ENCODE measurements at regions not wholly inside any gene's neighbourhood (a gene's known extent, or its start where the extent isn't known, plus 50 kb on each side); places are given as distances from the start of the nearest gene placed in this dataset.
A peak's percentile ranks its signal among the peaks of the same experiment; 100 is the strongest.
"Not testable (repeated sequence)": the region's sequence is repeated elsewhere in the genome, so short reads cannot be mapped to it uniquely, and the experiment has no call there.

DNA sequence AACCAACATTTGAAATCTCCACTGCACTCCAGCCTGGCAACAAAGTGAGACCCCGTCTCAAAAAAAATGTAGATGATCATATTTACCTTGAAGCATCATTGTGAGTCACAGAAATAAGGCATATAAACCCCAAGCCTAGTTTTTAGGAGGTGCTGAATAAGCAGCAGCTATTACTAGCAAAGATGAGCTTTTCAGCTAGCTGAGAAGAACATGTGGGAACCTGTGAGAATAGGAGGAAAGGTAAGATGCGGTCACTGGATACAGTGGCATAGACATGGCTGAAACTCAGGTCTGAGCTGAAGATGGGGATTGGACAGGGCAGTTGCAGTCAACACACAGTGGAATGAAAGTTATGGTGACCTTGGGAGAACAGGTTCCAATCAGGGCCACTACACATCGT lies 284.3 kb upstream of the IRAK1BP1 start:
- DNase-seq (ENCODE audit: low spot score): no peak

GRCh38 chr6:78589436-78589835 lies 277.9 kb upstream of the IRAK1BP1 start:
- DNase-seq (ENCODE audit: low spot score): no peak

DNA sequence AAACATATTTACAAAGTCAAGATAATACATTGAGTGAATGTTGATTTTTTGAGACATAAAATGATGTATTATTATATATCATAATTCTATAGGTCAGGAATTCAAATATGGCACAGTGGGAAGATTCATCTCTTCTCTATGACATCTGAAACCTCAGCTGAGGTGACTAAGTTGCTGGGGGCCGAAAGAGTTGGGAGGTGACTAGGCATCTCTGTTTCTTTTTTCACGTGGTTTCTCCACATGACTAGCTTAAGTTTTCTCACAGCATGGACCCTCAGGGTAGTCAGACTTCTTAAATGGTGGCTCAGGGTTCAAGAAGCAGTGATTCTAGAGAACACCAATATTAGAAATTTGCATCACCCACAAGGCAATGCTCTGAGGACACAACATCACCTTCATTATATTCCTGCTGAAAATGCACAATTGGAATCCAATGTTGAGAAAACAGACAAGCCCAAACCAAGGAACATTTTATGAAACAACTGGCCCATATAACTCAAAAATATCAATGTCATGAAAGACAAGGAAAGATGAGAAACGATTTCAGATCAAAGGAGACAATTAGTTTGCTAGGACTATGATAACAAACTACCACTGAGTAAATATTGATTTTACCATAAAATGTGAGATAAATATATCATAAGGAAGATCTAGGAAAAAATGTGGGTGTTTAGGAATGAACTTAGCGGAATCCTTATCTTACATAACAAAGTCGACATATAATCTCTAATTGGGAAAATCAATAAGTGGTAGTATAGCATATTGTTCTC lies 273.3 kb upstream of the IRAK1BP1 start:
- DNase-seq (ENCODE audit: low spot score): no peak

- no peak for DNase-seq (ENCODE audit: low spot score)
Observed at GRCh38 chr6:78594668-78595066, 272.7 kb upstream of the IRAK1BP1 start.

- DNase-seq (ENCODE audit: low spot score): no peak
Observed at GRCh38 chr6:78597966-78598365, 269.4 kb upstream of the IRAK1BP1 start.

DNA sequence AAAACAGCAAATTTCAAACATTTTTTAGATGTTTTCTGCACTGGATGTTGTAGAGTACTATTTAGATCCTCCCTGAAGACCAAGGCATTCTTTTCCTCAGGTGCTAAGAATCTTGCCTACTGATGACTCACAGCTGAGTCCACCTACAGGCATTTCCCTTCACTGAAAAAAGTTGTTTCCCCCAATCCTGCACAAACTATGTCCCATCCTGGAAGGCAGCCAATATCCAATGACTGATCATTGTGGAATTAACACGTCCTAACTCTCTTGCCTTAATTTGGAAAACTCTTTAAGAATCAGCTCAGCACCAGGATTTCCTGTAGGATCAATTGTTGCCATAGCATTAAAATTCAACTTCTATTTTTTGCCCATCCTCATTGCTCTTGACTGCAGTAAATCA lies 268.4 kb upstream of the IRAK1BP1 start:
- peak; percentile 30 for DNase-seq (ENCODE audit: low spot score)

DNA sequence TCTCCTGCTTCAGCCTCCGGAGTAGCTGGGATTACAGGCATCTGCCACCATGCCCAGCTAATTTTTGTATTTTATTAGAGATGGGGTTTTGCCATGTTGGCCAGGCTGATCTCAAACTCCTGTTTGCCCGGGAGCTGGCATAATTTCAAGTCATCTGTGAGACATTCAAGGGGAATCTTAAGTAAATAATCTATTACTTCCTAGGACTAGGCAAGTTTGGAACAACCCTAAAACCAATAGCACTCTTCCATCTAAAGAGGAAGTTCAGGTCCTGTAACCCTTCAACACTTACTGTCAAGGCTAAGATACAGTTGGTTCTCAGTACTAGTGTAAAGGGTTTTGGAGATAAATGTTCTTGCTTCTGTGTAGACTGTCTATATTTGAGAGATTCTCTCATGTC lies 267.8 kb upstream of the IRAK1BP1 start:
- no peak for DNase-seq (ENCODE audit: low spot score)

GRCh38 chr6:78605909-78606446 lies 261.4 kb upstream of the IRAK1BP1 start:
- no peak for DNase-seq (ENCODE audit: low spot score)

- no peak for DNase-seq (ENCODE audit: low spot score)
Observed at GRCh38 chr6:78607189-78607588, 260.2 kb upstream of the IRAK1BP1 start.

GRCh38 chr6:78611102-78611620 lies 256.2 kb upstream of the IRAK1BP1 start:
- DNase-seq (ENCODE audit: low spot score): no peak

GRCh38 chr6:78611886-78612480 lies 255.4 kb upstream of the IRAK1BP1 start:
- DNase-seq (ENCODE audit: low spot score): no peak

DNA sequence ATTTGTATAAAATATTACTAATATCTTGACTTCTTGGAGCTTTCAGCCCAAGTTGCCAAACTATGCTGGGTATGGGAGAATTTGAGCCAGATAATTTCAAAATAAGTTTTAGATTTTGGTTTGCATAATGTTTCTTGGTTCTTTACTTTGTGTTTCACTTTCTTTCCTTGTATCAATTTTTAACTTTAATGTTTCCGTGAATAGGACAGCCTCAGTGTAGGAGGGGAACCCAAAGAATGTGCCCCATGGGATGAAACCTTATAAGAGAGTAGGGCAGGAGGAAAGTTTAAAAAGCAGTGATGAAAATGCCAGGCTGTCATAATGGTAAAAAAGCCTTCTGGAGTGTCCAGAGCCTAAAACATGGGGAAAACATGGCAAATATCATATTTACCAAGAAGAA lies 252.4 kb upstream of the IRAK1BP1 start:
- no peak for DNase-seq (ENCODE audit: low spot score)

GRCh38 chr6:78615430-78615904 lies 251.9 kb upstream of the IRAK1BP1 start:
- no peak for DNase-seq (ENCODE audit: low spot score)

DNA sequence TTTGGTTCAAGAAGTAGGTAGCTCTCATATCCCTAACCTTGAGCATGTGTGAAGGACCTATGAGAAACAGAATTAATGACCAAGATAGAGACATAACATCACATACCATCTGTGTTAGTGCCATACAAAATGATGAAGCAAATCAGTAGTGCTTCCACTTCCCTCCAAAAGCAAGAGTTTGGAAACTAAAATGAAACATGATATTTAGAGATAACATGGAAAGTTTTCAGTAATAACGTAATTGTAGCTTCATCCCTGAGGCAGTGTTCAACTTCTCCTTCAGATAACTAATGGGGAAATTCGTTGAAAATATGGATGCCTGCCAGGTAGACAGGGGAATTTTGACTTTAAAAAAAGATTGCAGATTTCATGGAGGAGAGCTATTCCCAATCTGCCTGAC lies 248.4 kb upstream of the IRAK1BP1 start:
- no peak for DNase-seq (ENCODE audit: low spot score)

DNA sequence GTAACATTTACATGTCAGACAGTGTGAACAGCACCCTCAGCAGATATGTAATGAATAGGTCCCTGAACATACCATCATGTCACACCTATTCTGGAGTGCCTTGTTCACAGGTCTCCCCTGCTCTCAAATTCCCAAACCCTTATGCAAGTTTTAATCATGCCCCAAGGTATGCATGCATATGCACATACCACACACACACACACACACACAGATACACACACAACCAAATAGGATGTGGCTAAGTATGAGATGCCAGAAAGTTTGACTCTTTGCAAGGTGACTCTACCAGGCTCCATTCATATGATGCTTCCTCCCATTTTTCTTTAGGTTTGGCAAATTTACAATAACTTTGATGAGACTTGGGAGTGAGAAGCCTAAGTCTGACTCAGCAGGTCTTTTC lies 243.8 kb upstream of the IRAK1BP1 start:
- DNase-seq (ENCODE audit: low spot score): no peak

DNA sequence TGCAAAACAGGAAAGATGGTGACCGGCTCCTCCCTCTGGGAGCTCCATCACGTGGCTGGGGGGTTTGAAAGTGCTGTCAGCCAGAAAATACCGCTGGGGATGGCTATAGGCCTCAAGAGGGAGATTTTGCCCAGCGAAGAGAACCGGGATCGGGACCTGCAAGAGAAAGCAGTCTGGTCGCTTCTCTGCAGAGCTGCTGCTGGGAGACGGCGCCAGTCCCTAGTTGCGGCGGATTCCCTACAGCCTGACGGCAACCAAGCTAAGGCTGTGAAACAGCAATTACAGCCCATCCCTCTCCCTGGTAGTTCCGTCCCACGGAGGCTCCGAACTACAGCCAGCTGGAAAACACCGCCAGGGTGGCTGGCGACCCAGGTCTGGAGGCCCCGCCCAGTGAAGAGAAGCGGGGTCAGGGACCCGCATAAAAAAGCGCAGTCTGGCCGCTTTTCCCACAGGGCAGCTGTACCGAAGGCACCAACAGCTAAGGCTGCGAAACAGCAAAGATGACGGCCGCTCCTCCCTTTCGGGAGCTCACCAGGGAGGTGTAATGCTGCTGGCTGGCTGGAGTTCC lies 238.1 kb upstream of the IRAK1BP1 start:
- no peak for DNase-seq (ENCODE audit: low spot score)

DNA sequence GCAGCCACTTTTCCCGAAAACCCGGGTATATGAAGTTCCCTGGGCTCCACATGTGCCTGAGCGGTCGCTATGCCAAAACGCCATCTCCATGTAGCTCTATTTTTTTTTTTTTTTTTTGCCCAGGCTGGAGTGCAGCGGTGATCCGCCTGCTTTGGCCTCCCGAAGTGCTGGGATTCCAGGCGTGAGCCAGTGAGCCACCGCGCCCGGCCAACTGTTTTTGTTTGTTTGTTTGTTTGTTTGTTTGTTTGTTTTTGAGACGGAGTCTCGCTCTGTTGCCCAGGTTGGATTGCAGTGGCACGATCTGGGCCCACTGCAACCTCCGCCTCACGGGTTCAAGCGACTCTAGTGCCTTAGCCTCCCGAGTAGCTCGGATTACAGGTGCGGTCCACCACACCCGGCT lies 237.5 kb upstream of the IRAK1BP1 start:
- no peak for DNase-seq (ENCODE audit: low spot score)

- no peak for DNase-seq (ENCODE audit: low spot score)
Observed at GRCh38 chr6:78631976-78632375, 235.4 kb upstream of the IRAK1BP1 start.

DNA sequence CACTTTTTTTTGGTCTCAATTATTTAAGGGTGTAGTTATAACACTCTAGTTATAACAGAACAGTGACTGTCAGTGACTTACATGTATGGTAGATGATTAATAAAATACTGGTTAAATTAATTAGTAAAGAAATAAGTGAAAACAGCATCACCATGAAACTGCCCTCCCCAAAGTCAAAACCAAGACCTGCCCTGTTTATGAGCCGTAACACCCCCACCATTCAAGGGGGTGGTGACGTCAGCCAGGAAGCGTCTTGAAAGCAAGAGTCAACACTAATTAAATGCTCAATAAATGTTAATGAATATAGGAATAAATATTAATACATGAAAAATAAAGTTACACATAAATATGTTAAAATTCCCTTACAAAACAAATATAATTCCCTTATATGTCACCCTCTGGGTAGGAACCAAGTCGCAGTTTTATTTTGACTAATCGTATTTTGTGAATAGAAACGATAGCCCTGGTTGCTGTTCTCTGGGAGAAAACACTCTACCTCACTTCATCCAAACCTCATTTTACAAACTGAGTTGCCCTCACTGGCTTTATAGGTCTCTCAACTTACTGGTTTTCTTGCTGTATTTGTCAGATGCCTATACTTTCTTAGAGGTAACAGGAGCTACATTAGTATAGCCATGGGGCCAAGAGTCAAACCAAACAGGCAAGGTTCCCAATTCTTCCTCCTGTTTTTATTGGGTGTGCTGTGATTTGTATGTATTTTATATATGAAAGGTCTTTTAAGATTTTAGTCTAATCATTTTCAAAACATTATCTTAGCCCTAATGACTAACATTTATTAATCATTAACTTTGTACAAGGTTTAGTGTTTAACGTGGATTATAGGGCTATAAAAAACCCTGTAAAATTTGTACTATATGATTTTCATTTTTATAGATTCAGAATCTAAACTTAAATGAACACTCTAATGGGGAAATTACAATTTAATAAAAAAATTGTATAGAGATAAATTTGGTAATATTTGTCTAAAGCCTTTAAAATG lies 227.9 kb upstream of the IRAK1BP1 start:
- DNase-seq (ENCODE audit: low spot score): no peak

- DNase-seq (ENCODE audit: low spot score): not testable (repeated sequence)
Observed at GRCh38 chr6:78643976-78644375, 223.4 kb upstream of the IRAK1BP1 start.

Data from H4 (cell line).